ENCODE measurements at regions not wholly inside any gene's neighbourhood (a gene's known extent, or its start where the extent isn't known, plus 50 kb on each side); places are given as distances from the start of the nearest gene placed in this dataset.

DNA sequence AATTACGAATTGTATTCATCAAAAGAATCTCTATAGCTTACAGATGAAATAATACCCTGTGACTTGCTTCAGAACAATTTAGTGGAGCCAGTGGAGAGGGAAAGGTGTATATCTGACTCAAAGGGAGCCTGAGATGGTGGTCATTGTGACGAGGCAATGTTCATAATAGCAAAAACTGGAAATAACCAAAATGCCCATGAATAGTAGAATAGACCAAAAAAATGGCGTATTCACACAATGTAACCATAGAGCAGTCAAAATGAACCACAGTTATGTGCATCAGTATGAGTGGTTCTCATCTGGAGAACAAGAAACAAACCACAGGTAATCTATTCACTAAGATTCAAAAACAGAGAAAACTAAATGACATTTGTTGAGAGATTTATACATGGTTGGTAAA, 125.3 kb upstream of the CLNK start:
- no peak overlapping the region for H3K27ac ChIP-seq
- no peak for TF ChIP-seq CTCF (conservative IDR thresholded peaks at IDR 0.05)

- H3K27ac ChIP-seq, result no peak overlapping the region
- TF ChIP-seq CTCF (conservative IDR thresholded peaks at IDR 0.05), result no peak
Measured at GRCh38 chr4:10808591-10808990, 124.0 kb upstream of the CLNK start.

- no peak overlapping the region for H3K27ac ChIP-seq
- no peak for TF ChIP-seq CTCF (conservative IDR thresholded peaks at IDR 0.05)
Measured at GRCh38 chr4:10806953-10807645, 122.5 kb upstream of the CLNK start.

- TF ChIP-seq CTCF (conservative IDR thresholded peaks at IDR 0.05), result no peak
- no peak overlapping the region for H3K27ac ChIP-seq
Measured at GRCh38 chr4:10803713-10804343, 119.3 kb upstream of the CLNK start.

DNA sequence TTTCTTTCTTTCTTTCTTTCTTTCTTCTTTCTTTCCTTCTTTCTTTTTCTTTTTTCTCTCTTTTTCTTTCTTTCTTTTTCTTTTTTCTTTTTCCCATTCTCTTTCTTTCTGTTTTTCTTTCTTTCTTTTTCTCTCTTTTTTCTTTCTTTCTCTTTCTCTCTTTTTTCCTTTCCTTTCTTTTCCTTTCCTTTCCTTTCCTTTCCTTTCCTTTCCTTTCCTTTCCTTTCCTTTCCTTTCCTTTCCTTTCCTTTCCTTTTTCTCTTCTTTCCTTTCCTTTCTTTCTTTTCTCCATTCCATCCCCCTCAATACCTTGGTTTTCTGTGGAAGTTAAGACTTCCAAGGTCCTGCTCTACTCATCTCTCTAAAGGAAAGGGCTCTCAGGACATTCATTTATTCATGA, 102.8 kb upstream of the CLNK start:
- TF ChIP-seq CTCF (conservative IDR thresholded peaks at IDR 0.05), result no peak
- H3K27ac ChIP-seq, result no peak overlapping the region

DNA sequence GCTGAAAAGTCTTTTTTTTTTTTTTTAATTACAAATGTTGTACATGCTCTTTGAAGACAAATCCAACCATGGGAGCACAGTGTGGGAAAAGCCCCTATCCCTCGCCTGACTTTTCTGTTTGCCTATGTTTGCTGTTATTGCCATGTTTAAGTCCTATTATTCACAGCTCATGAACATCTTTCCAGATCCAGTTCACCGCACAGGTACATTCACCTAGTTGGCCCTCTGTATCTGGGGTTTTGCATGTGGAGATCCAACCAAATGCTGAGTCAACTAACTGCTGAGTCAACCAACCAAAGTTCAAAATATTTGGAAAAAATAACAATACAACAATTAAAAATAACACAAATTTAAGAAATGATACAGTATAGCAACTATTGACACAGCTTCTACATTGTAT, 100.1 kb upstream of the CLNK start:
- H3K27ac ChIP-seq, result no peak overlapping the region
- TF ChIP-seq CTCF (conservative IDR thresholded peaks at IDR 0.05), result no peak

DNA sequence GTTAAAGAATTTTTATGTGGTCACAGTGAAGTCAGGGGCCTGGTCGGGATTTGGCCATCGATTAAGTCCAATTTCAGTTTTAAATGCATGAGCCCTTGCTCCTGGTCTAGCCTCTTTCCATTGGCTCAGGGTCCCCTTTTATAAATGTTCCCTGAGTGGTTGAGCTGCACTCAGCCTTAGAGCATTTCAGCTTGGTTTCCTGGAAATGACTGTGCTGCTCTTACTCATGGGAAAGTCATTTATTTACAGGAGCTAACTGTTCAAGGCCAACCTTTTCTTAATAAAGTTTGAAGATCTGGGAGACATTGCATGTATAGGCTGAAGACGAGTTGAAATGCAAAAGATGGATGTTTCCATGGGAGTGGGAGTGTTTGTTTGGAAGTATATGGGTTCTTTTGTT, 98.8 kb upstream of the CLNK start:
- no peak overlapping the region for H3K27ac ChIP-seq
- TF ChIP-seq CTCF (conservative IDR thresholded peaks at IDR 0.05), result no peak
